ENCODE measurements at regions not wholly inside any gene's neighbourhood (a gene's known extent, or its start where the extent isn't known, plus 50 kb on each side); places are given as distances from the start of the nearest gene placed in this dataset.

DNA sequence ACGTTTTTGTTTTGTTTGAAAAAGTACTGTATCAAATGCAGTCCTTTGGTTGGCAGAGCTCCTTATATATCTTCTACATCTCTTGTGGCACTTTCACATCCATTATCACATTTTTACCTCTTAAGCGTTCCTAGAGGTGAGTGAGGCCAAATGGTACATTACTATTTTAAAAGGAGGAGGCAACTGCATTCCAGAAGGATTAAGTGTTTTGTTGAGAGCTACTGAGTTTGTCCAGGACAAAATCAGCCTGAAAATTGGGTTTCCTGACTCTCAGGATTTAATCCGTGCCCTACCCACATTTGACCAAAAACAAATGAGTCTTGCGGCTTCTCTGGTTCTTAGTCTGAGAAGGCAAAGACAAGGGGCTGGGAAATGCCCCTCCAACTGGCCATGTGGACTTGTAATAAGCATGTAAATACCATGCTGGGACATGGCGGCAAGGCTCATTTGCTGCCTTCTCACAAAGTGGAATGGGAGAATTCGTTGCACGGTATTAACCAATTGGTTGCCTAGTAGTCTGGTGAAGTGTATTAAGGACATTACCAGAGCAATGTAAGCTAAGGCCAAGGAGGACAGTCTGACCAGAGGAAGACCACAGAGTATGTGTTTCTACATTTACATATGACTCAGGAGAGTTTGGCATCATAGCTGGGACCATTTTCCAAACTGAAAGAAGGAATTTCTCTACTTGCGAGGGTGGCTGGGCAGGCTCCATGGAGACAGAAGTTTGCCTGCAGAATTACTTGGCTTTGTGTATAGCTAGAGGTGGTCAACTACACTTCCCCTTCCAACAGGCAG lies 175.8 kb upstream of the PLXNC1 start:
- H3K27ac ChIP-seq: peak overlapping the region; percentile 44
- H3K4me3 ChIP-seq: no peak overlapping the region
- no peaks in the 10 kb centered on the region for H3K36me3 ChIP-seq
- intact Hi-C loops (cut with DNase I; ENCODE audit: low total_unique reads): loop anchor here (10.0 kb wide), 2 partner anchors 208 to 408 kb away; no protein-coding TSS in a partner anchor
- TF ChIP-seq, protein P1, sequence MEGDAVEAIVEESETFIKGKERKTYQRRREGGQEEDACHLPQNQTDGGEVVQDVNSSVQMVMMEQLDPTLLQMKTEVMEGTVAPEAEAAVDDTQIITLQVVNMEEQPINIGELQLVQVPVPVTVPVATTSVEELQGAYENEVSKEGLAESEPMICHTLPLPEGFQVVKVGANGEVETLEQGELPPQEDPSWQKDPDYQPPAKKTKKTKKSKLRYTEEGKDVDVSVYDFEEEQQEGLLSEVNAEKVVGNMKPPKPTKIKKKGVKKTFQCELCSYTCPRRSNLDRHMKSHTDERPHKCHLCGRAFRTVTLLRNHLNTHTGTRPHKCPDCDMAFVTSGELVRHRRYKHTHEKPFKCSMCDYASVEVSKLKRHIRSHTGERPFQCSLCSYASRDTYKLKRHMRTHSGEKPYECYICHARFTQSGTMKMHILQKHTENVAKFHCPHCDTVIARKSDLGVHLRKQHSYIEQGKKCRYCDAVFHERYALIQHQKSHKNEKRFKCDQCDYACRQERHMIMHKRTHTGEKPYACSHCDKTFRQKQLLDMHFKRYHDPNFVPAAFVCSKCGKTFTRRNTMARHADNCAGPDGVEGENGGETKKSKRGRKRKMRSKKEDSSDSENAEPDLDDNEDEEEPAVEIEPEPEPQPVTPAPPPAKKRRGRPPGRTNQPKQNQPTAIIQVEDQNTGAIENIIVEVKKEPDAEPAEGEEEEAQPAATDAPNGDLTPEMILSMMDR (IDR thresholded peaks at IDR 0.05): no peak
- no peaks in the 10 kb centered on the region for H3K27me3 ChIP-seq
- DNase-seq: no peak
- peaks cover 0 to 18% (median 0%) of the 10 kb centered on the region in 4 donors for H3K4me1 ChIP-seq
- no peaks in the 10 kb centered on the region for H3K9me3 ChIP-seq

- Histone ChIP-seq H3K9me3 (no peaks in the 10 kb centered on the region), H3K4me3 (no peak overlapping the region), H3K27ac (no peak overlapping the region), H3K36me3 (no peaks in the 10 kb centered on the region), H3K4me1 (peaks cover 0 to 27% (median 0%) of the 10 kb centered on the region in 4 donors), H3K27me3 (no peaks in the 10 kb centered on the region)
- no peak for DNase-seq
- TF ChIP-seq, protein P1 (IDR thresholded peaks at IDR 0.05): no peak
- intact Hi-C loops (cut with DNase I; ENCODE audit: low total_unique reads): loop anchor here (10.0 kb wide), 2 partner anchors 209 to 409 kb away; no protein-coding TSS in a partner anchor
Observed at GRCh38 chr12:93974252-93974651, 174.1 kb upstream of the PLXNC1 start.

DNA sequence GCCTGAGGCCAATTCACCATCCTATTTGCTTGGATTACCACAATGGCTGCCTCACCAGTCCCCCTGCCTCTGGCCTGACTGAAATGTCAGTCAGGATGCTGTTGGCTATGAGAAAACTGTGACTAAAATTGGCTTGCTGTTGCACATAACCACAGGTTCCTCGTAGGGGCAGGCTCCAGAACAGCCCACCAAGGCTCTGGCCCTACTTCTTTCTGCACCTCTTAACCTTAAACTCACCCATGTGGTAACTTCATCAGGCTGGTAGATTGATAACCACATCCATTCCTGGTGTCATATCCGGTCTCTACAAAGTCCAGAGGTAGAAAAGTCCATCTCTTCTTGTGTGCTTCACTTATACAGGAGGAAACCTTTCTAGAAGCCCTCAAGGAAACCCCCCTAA lies 172.4 kb upstream of the PLXNC1 start:
- intact Hi-C loops (cut with DNase I; ENCODE audit: low total_unique reads): loop anchor here (10.0 kb wide), 2 partner anchors 211 to 411 kb away; no protein-coding TSS in a partner anchor

DNA sequence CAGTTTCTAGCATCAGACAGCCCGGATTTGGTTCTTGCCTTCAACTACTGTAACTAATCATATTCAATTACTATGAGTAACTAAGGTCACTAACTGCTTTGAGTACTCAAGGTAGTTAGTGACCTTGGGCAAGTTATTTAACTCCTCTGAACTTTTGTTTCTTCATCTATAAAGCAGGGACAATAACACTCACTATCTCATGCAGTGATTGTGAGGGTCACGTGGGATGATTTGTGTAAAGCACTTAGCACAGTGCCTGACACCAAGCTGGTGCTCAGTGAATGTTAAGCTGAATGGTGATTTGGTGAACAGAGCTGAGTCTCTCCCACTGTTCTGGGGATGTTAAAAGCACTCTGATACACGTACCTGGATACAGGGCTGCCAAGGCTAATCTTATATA lies 171.3 kb upstream of the PLXNC1 start:
- peaks cover 0 to 26% (median 0%) of the 10 kb centered on the region in 4 donors for H3K4me1 ChIP-seq
- H3K27me3 ChIP-seq: no peaks in the 10 kb centered on the region
- H3K27ac ChIP-seq: no peak overlapping the region
- no peak overlapping the region for H3K4me3 ChIP-seq
- intact Hi-C loops (cut with DNase I; ENCODE audit: low total_unique reads): loop anchor here (10.0 kb wide), 2 partner anchors 212 to 412 kb away; no protein-coding TSS in a partner anchor
- TF ChIP-seq, protein P1 (IDR thresholded peaks at IDR 0.05): no peak
- no peaks in the 10 kb centered on the region for H3K36me3 ChIP-seq
- no peaks in the 10 kb centered on the region for H3K9me3 ChIP-seq
- DNase-seq: no peak

More for the DNA sequence above, 172.4 kb upstream of the PLXNC1 start:
- no peak overlapping the region for H3K4me3 ChIP-seq
- no peaks in the 10 kb centered on the region for H3K36me3 ChIP-seq
- peaks cover 0 to 27% (median 0%) of the 10 kb centered on the region in 4 donors for H3K4me1 ChIP-seq
- H3K9me3 ChIP-seq: no peaks in the 10 kb centered on the region
- DNase-seq: no peak
- H3K27me3 ChIP-seq: no peaks in the 10 kb centered on the region
- TF ChIP-seq, protein P1 (IDR thresholded peaks at IDR 0.05): no peak
- H3K27ac ChIP-seq: no peak overlapping the region

- Histone ChIP-seq H3K27ac (no peak overlapping the region), H3K4me3 (no peak overlapping the region), H3K27me3 (no peaks in the 10 kb centered on the region), H3K9me3 (no peaks in the 10 kb centered on the region), H3K4me1 (peaks cover 0 to 11% (median 0%) of the 10 kb centered on the region in 4 donors), H3K36me3 (no peaks in the 10 kb centered on the region)
- DNase-seq: peak in 1 of 2 donors; percentile 58
- TF ChIP-seq, protein P1 (IDR thresholded peaks at IDR 0.05): no peak
- intact Hi-C loops (cut with DNase I; ENCODE audit: low total_unique reads): loop anchor here (10.0 kb wide), 2 partner anchors 214 to 414 kb away; no protein-coding TSS in a partner anchor
Observed at GRCh38 chr12:93978553-93978952, 169.8 kb upstream of the PLXNC1 start.
